ENCODE measurements at regions not wholly inside any gene's neighbourhood (a gene's known extent, or its start where the extent isn't known, plus 50 kb on each side); places are given as distances from the start of the nearest gene placed in this dataset.

DNA sequence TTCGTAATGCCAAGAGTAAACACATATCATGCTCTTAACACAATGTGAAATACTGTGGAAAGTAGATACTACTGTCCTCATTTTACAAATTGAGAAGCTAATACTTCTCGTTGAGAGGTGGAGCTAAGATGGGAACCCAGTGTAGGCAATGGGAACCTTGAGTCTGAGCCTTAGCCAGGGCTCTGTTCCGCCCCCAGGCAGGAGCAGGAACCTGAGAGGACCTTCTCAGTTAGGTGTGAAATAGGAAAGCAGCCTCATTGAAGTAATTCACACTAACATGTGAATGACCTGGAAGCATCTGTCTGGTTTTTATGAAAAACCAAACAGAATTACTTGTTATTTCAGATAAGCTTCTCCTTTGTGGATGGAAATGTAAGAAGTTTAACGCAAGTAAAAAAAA is 62.6 kb upstream of the RBFOX1 start:
- TF ChIP-seq, protein P1, sequence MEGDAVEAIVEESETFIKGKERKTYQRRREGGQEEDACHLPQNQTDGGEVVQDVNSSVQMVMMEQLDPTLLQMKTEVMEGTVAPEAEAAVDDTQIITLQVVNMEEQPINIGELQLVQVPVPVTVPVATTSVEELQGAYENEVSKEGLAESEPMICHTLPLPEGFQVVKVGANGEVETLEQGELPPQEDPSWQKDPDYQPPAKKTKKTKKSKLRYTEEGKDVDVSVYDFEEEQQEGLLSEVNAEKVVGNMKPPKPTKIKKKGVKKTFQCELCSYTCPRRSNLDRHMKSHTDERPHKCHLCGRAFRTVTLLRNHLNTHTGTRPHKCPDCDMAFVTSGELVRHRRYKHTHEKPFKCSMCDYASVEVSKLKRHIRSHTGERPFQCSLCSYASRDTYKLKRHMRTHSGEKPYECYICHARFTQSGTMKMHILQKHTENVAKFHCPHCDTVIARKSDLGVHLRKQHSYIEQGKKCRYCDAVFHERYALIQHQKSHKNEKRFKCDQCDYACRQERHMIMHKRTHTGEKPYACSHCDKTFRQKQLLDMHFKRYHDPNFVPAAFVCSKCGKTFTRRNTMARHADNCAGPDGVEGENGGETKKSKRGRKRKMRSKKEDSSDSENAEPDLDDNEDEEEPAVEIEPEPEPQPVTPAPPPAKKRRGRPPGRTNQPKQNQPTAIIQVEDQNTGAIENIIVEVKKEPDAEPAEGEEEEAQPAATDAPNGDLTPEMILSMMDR (IDR thresholded peaks at IDR 0.05 in 8 of 11, conservative IDR thresholded peaks at IDR 0.05 in 3 of 11) = no peak
- TF ChIP-seq POLR2A (IDR thresholded peaks at IDR 0.05) (no peak), POLR2AphosphoS5 (IDR thresholded peaks at IDR 0.05) (no peak)
- intact Hi-C loops (cut with DNase I; ENCODE audit: low total_unique reads) = no loop called here
- 44 to 60% (median 54%) methylated on average over 4 of the region's 4 CpGs for WGBS, 5 donors
- Histone ChIP-seq H3K4me1 (no peaks in the 10 kb centered on the region), H3K36me3 (no peaks in the 10 kb centered on the region), H3K4me3 (no peak overlapping the region), H3K9me3 (peaks cover 0 to 14% (median 4%) of the 10 kb centered on the region in 8 donors), H3K27ac (no peak overlapping the region), H3K27me3 (replicated peaks in 1 of 7) (no peaks in the 10 kb centered on the region)
- no peak for DNase-seq

DNA sequence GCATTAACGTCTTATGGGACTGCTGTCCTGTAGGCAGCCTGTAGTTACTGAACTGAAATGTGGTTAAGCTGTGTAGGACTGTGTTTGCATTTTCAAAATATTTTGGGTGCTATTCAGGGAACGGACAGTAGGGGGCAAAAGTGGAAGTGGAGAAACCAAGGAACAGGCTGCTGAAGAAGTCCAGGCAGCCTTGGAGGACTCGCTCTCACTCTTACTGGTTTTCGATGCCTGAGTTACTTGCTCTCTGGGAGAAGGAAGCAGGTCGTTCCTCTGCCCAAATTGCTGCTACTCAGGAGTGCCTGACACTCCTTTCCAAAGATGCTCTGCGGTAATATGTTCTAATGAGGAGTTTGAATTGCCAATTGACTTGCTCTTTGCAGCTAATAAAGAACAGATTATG is 64.5 kb upstream of the RBFOX1 start:
- no peak for DNase-seq
- Histone ChIP-seq H3K27me3 (replicated peaks in 1 of 7) (no peaks in the 10 kb centered on the region), H3K4me3 (no peak overlapping the region), H3K4me1 (no peaks in the 10 kb centered on the region), H3K9me3 (peaks cover 0 to 14% (median 4%) of the 10 kb centered on the region in 8 donors), H3K36me3 (no peaks in the 10 kb centered on the region), H3K27ac (no peak overlapping the region)
- 10 to 14% (median 13%) methylated on average over 6 of the region's 6 CpGs for WGBS, 5 donors
- intact Hi-C loops (cut with DNase I; ENCODE audit: low total_unique reads) = no loop called here
- no peak for TF ChIP-seq POLR2A (IDR thresholded peaks at IDR 0.05)
- TF ChIP-seq, protein P1 (IDR thresholded peaks at IDR 0.05 in 8 of 11, conservative IDR thresholded peaks at IDR 0.05 in 3 of 11) = peak in 6 of 11 experiments; percentile 10 to 36 (median 28)

DNA sequence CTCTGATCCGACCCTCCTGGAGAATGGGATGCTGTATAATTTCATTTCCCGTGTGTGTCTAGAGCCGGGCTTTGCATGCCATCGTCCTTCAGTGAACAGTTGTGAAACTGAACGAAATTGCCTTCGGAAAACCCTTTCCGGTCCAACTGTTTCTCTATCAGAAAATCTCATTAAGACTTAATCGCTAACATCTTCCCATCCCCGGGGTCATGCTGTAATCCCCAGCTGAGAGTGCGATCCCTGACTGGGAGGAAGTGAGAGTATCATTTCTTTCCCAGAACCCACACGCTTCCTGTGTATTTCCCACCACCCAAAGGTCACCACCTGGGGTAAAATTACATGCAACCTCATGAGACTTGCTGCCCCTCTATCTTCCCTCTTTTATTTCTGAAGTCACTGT is 75.6 kb upstream of the RBFOX1 start:
- intact Hi-C loops (cut with DNase I; ENCODE audit: low total_unique reads) = no loop called here
- no peak for DNase-seq
- 79 to 87% (median 84%) methylated on average over 11 of the region's 11 CpGs for WGBS, 5 donors
- H3K4me1 ChIP-seq = no peaks in the 10 kb centered on the region
- H3K36me3 ChIP-seq = no peaks in the 10 kb centered on the region
- H3K27ac ChIP-seq = no peak overlapping the region
- TF ChIP-seq POLR2AphosphoS5 (IDR thresholded peaks at IDR 0.05) = no peak
- TF ChIP-seq, protein P1 (IDR thresholded peaks at IDR 0.05 in 8 of 11, conservative IDR thresholded peaks at IDR 0.05 in 3 of 11) = no peak
- TF ChIP-seq POLR2A (IDR thresholded peaks at IDR 0.05) = no peak
- H3K27me3 ChIP-seq (replicated peaks in 1 of 7) = no peaks in the 10 kb centered on the region
- H3K4me3 ChIP-seq = no peak overlapping the region
- peaks cover 0 to 5% (median 0%) of the 10 kb centered on the region in 8 donors for H3K9me3 ChIP-seq

DNA sequence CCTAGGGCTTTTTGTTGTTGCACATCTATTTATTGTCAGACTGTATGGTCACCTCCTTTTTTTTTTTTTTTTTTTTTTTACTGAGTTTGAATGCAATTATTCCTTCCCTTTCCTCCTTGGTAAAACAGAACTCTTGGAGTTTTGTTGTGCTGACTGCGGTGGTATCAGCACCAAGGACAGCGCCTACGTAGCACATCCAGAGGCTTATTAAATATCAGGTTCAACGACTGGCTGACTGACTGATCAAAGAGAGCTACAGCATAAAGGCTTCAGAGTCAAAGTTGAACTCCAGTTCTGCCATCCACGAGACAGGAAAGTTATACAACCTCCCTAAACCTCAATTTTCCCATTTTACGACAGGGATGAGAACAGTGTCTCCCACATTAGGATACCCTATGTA is 86.1 kb upstream of the RBFOX1 start:
- Histone ChIP-seq H3K4me3 (no peak overlapping the region), H3K27ac (no peak overlapping the region), H3K9me3 (peaks cover 0 to 10% (median 3%) of the 10 kb centered on the region in 8 donors), H3K36me3 (no peaks in the 10 kb centered on the region), H3K4me1 (no peaks in the 10 kb centered on the region), H3K27me3 (replicated peaks in 1 of 7) (no peaks in the 10 kb centered on the region)
- TF ChIP-seq, protein P1 (IDR thresholded peaks at IDR 0.05 in 8 of 11, conservative IDR thresholded peaks at IDR 0.05 in 3 of 11) = no peak
- TF ChIP-seq POLR2A (IDR thresholded peaks at IDR 0.05) (no peak), POLR2AphosphoS5 (IDR thresholded peaks at IDR 0.05) (no peak)
- intact Hi-C loops (cut with DNase I; ENCODE audit: low total_unique reads) = no loop called here
- 37 to 52% (median 41%) methylated on average over 6 of the region's 6 CpGs for WGBS, 5 donors
- no peak for DNase-seq
